GM12875 (cell line): ENCODE measurements at regions not wholly inside any gene's neighbourhood (a gene's known extent, or its start where the extent isn't known, plus 50 kb on each side); places are given as distances from the start of the nearest gene placed in this dataset.

Source experiments
- H3K4me3 ChIP-seq: one replicate; pipeline ENCODE4 v1.5.1; 2011; ENCODE audit warnings: low read depth, low read length, control low read depth
- CTCF ChIP-seq: IDR thresholded peaks from 2 replicates; pipeline ENCODE4 v1.5.1; 2011; ENCODE audit warnings: low read depth, mild to moderate bottlenecking, control low read depth, inconsistent platforms, low read length, moderate library complexity, borderline replicate concordance; ENCODE audit not compliant: insufficient read depth

- no peak for TF ChIP-seq CTCF
- no peak overlapping the region for H3K4me3 ChIP-seq
Measured at GRCh38 chr10:55283031-55283430, 482.0 kb upstream of the PCDH15 start.

- no peak overlapping the region for H3K4me3 ChIP-seq
- TF ChIP-seq CTCF = no peak
Measured at GRCh38 chr10:55280696-55281095, 479.7 kb upstream of the PCDH15 start.

GRCh38 chr10:55277549-55277948 is 476.5 kb upstream of the PCDH15 start:
- no peak overlapping the region for H3K4me3 ChIP-seq
- TF ChIP-seq CTCF = no peak

- no peak overlapping the region for H3K4me3 ChIP-seq
- no peak for TF ChIP-seq CTCF
Measured at GRCh38 chr10:55274367-55274766, 473.3 kb upstream of the PCDH15 start.

GRCh38 chr10:55273946-55274345 is 472.9 kb upstream of the PCDH15 start:
- H3K4me3 ChIP-seq = no peak overlapping the region
- no peak for TF ChIP-seq CTCF

GRCh38 chr10:55272886-55273285 is 471.9 kb upstream of the PCDH15 start:
- no peak for TF ChIP-seq CTCF
- H3K4me3 ChIP-seq = no peak overlapping the region

- H3K4me3 ChIP-seq = no peak overlapping the region
- no peak for TF ChIP-seq CTCF
Measured at GRCh38 chr10:55266797-55267196, 465.8 kb upstream of the PCDH15 start.
